Breast epithelium (tissue), 3 donors: ENCODE measurements at regions not wholly inside any gene's neighbourhood (a gene's known extent, or its start where the extent isn't known, plus 50 kb on each side); places are given as distances from the start of the nearest gene placed in this dataset.

Source experiments
- CTCF ChIP-seq, 3 donors: fragments of 450-650 bp; IDR thresholded peaks; one replicate each; pipeline ENCODE4 v1.5.1; 2016 to 2017; ENCODE audit warnings: antibody characterized with exemption in 3 of 3, mild to moderate bottlenecking in 3 of 3, moderate library complexity in 3 of 3
- POLR2A ChIP-seq: fragments of 450-650 bp; IDR thresholded peaks from one replicate; pipeline ENCODE4 v1.6.1; 2016; ENCODE audit warnings: antibody characterized with exemption, mild to moderate bottlenecking, moderate library complexity

DNA sequence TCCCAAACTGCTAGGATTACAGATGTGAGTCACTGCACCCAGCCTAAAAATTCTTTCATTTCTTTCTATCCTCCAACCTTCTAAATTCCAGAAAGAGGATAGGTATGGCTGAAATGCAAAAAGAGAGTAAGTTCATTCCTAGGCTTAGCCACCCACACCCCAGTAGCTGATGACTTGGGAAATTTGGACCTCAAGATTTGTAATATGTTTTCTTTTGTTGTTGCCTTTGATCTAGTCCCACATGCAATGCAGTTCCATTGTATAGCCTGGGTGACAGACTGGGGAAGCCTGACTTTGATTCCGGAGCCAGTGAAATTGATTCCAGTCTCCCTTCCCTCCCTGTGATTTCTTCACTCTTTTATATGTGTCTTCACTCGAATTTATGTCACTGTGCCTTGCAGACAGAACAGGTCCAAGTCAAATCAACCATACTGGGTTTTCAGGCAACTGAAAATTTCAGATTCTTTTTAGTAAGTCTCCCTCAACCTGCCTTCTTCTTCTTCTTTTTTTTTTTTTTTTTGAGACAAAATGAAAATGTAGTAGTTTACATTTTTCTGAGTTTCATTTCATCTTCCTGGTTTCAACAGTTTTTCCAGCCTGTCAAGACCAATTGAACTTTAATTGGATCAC, 176.2 kb upstream of the RBPJ start:
- TF ChIP-seq CTCF (IDR thresholded peaks at IDR 0.05), result no peak
- no peak for TF ChIP-seq POLR2A
